ENCODE measurements at regions not wholly inside any gene's neighbourhood (a gene's known extent, or its start where the extent isn't known, plus 50 kb on each side); places are given as distances from the start of the nearest gene placed in this dataset.

- no peak for DNase-seq (ENCODE audit: low read depth)
- no peak for TF ChIP-seq CTCF (IDR thresholded peaks at IDR 0.05; ENCODE audit: insufficient read depth, low read length)
- no peak overlapping the region for H3K4me3 ChIP-seq (ENCODE audit: low read depth, low read length)
Observed at GRCh38 chr9:134967547-134967930, 49.8 kb upstream of the FCN1 start.

- no peak for DNase-seq (ENCODE audit: low read depth)
- TF ChIP-seq CTCF (IDR thresholded peaks at IDR 0.05; ENCODE audit: insufficient read depth, low read length), result no peak
- H3K4me3 ChIP-seq (ENCODE audit: low read depth, low read length), result no peak overlapping the region
Observed at GRCh38 chr9:134968011-134968822, 50.5 kb upstream of the FCN1 start.

- TF ChIP-seq CTCF (IDR thresholded peaks at IDR 0.05; ENCODE audit: insufficient read depth, low read length), result no peak
- no peak overlapping the region for H3K4me3 ChIP-seq (ENCODE audit: low read depth, low read length)
- DNase-seq (ENCODE audit: low read depth), result no peak
Observed at GRCh38 chr9:134968823-134969090, 51.0 kb upstream of the FCN1 start.

GRCh38 chr9:134969156-134970045 lies 51.7 kb upstream of the FCN1 start:
- DNase-seq (ENCODE audit: low read depth), result no peak

GRCh38 chr9:134970198-134970597 lies 52.5 kb upstream of the FCN1 start:
- no peak for DNase-seq (ENCODE audit: low read depth)
- H3K4me3 ChIP-seq (ENCODE audit: low read depth, low read length), result no peak overlapping the region
- no peak for TF ChIP-seq CTCF (IDR thresholded peaks at IDR 0.05; ENCODE audit: insufficient read depth, low read length)

More at GRCh38 chr9:134969156-134970045, 51.7 kb upstream of the FCN1 start:
- no peak for TF ChIP-seq CTCF (IDR thresholded peaks at IDR 0.05; ENCODE audit: insufficient read depth, low read length)
- H3K4me3 ChIP-seq (ENCODE audit: low read depth, low read length), result no peak overlapping the region

GRCh38 chr9:134970719-134971118 lies 53.0 kb upstream of the FCN1 start:
- no peak overlapping the region for H3K4me3 ChIP-seq (ENCODE audit: low read depth, low read length)
- no peak for TF ChIP-seq CTCF (IDR thresholded peaks at IDR 0.05; ENCODE audit: insufficient read depth, low read length)
- no peak for DNase-seq (ENCODE audit: low read depth)

All from fibroblast of the aortic adventitia (primary cell).